ENCODE measurements at regions not wholly inside any gene's neighbourhood (a gene's known extent, or its start where the extent isn't known, plus 50 kb on each side); places are given as distances from the start of the nearest gene placed in this dataset.
A peak's percentile ranks its signal among the peaks of the same experiment; 100 is the strongest.

DNA sequence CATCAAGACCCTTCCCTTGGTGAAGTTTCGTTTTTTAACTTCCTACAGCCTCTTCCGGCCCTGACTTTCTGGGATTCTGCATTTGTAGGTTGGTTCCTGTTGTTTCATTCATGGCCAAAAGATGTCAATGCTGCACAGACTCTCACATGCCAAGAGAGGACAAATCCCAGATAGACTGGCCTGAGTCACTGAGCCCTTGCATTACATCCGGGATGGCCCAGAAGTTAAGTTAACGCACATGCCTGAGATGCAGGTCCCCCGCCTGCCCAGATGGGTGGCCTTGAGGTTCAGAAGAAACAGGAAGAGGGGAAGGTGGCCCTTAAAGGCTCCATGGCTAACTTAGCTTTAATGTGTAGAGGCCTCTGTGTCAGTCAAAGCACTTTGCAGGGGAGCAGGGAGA is 51.6 kb upstream of the SRGAP3 start:
- DNase-seq (ENCODE audit: low read depth, low spot score): no peak
- CTCF ChIA-PET: interaction anchor here (0.6 to 7.8 kb wide), 8 partner anchors 13 to 637 kb away, joined by 3 to 262 read pairs (median 24); no protein-coding TSS in a partner anchor
- POLR2A ChIA-PET: no interaction called here
- TF ChIP-seq, protein P1, sequence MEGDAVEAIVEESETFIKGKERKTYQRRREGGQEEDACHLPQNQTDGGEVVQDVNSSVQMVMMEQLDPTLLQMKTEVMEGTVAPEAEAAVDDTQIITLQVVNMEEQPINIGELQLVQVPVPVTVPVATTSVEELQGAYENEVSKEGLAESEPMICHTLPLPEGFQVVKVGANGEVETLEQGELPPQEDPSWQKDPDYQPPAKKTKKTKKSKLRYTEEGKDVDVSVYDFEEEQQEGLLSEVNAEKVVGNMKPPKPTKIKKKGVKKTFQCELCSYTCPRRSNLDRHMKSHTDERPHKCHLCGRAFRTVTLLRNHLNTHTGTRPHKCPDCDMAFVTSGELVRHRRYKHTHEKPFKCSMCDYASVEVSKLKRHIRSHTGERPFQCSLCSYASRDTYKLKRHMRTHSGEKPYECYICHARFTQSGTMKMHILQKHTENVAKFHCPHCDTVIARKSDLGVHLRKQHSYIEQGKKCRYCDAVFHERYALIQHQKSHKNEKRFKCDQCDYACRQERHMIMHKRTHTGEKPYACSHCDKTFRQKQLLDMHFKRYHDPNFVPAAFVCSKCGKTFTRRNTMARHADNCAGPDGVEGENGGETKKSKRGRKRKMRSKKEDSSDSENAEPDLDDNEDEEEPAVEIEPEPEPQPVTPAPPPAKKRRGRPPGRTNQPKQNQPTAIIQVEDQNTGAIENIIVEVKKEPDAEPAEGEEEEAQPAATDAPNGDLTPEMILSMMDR (IDR thresholded peaks at IDR 0.05; ENCODE audit: insufficient read depth, low read length, missing control alignments): no peak
- H3K4me3 ChIP-seq (ENCODE audit: low read depth, low read length): no peak overlapping the region

DNA sequence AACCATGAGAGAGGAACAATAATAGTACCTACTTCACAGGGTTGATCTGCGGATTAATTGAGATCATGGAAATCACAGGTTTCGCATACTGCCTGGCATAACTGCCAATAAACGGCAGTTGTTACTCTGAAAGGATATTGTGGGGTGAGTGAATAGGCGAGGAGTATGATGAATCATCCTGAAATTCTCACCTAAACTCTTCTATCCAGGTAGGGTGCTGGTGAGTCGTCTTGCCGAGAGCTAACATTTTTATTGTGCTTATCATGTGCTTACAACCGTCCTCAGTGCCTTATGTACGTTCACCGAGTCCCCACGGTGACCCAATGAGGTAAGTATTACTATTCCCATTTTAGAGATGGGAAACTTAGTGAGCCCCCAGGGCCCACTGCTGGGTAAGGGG is 52.4 kb upstream of the SRGAP3 start:
- CTCF ChIA-PET: interaction anchor here (0.7 to 7.8 kb wide), 40 partner anchors 7 to 741 kb away, joined by 3 to 262 read pairs (median 5); partner anchors contain the start of genes OXTR, RAD18, SRGAP3 and THUMPD3
- DNase-seq (ENCODE audit: low read depth, low spot score): no peak
- POLR2A ChIA-PET: no interaction called here
- TF ChIP-seq, protein P1 (IDR thresholded peaks at IDR 0.05; ENCODE audit: insufficient read depth, low read length, missing control alignments): no peak
- H3K4me3 ChIP-seq (ENCODE audit: low read depth, low read length): no peak overlapping the region

DNA sequence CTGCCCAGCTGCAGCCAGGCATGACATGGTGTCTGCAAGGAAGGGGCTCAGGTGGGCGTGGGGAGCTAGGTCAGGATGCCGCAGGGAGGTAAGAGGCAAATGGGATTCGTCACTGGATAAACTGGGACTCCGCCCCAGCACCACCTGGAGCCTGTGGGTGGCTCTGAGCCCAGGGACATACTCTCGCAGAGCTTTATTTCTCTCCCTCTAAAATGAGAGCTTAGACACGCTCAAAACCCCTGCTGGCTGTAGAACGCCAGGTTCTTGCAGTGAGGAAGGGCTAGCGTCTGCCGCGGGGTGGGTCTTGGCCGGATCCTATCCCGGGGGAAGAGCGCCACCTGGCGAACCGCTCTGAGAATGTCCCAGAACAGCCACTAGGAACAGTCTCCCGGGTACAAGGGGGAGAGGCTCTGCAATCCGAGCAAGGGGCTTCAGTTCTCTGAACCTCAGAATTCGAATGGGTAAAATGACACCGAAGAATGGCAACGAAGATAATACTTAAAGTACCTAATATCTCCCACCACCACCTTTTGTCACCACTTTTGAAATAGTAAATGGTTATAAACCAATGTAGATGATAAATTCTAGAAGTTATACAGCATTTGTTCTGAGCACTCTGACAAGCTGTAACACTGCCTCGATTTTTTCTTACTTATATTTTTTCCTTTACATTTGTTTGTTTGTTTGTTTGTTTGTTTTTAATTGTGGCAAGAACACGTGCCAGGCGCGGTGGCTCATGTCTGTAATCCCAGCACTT is 53.2 kb upstream of the SRGAP3 start:
- CTCF ChIA-PET: interaction anchor here (0.7 to 7.8 kb wide), 49 partner anchors 8 to 845 kb away, joined by 3 to 262 read pairs (median 5); partner anchors contain the start of genes OXTR, RAD18, SRGAP3 and THUMPD3
- no peak for DNase-seq (ENCODE audit: low read depth, low spot score)
- peak overlapping the region; percentile 38 for H3K4me3 ChIP-seq (ENCODE audit: low read depth, low read length)
- POLR2A ChIA-PET: no interaction called here
- TF ChIP-seq, protein P1 (IDR thresholded peaks at IDR 0.05; ENCODE audit: insufficient read depth, low read length, missing control alignments): peak; percentile 86

- no peak overlapping the region for H3K4me3 ChIP-seq (ENCODE audit: low read depth, low read length)
- DNase-seq (ENCODE audit: low read depth, low spot score): no peak
- TF ChIP-seq, protein P1 (IDR thresholded peaks at IDR 0.05; ENCODE audit: insufficient read depth, low read length, missing control alignments): no peak
- POLR2A ChIA-PET: no interaction called here
- CTCF ChIA-PET: interaction anchor here (1.2 to 1.7 kb wide), 2 partner anchors 337 to 437 kb away, joined by 3 to 8 read pairs; no protein-coding TSS in a partner anchor
Measured at GRCh38 chr3:9308298-9308990, 54.4 kb upstream of the THUMPD3 start.

- H3K4me3 ChIP-seq (ENCODE audit: low read depth, low read length): no peak overlapping the region
- CTCF ChIA-PET: interaction anchor here (8.2 kb wide), 1 partner anchor 8 kb away, joined by 87 read pairs; no protein-coding TSS in a partner anchor
- POLR2A ChIA-PET: no interaction called here
- no peak for DNase-seq (ENCODE audit: low read depth, low spot score)
- TF ChIP-seq, protein P1 (IDR thresholded peaks at IDR 0.05; ENCODE audit: insufficient read depth, low read length, missing control alignments): no peak
Measured at GRCh38 chr3:9310043-9310442, 52.8 kb upstream of the THUMPD3 start.

DNA sequence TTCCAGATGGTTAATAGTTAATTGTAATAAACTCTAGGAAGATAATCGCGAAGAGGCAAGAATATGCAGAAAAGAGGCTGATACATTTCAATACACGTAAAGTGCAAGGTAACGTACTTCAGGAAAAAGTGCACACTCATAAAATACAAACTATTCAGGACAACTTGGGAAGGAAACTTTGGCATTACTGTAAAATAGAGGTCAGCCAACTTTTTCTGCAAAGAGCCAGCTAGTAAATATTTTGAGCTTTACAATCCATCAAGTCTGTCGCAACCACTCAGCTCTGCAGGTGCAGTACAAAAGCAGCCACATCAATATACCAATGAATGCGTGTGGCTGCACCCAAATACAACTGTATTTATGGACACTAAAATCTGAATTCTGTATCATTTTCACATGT is 51.6 kb upstream of the THUMPD3 start:
- no peak for DNase-seq (ENCODE audit: low read depth, low spot score)
- TF ChIP-seq, protein P1 (IDR thresholded peaks at IDR 0.05; ENCODE audit: insufficient read depth, low read length, missing control alignments): no peak
- no peak overlapping the region for H3K4me3 ChIP-seq (ENCODE audit: low read depth, low read length)
- ChIA-PET POLR2A (interaction anchor here (0.7 kb wide), 1 partner anchor 1811 kb away, joined by 3 read pairs; no protein-coding TSS in a partner anchor), CTCF (interaction anchor here (8.2 kb wide), 1 partner anchor 9 kb away, joined by 87 read pairs; no protein-coding TSS in a partner anchor)

Measured in AG04449 (cell line).